ENCODE measurements at regions not wholly inside any gene's neighbourhood (a gene's known extent, or its start where the extent isn't known, plus 50 kb on each side); places are given as distances from the start of the nearest gene placed in this dataset.
"Not testable (repeated sequence)": the region's sequence is repeated elsewhere in the genome, so short reads cannot be mapped to it uniquely, and the experiment has no call there.

- no peak for DNase-seq (ENCODE audit: low spot score)
These were observed 332.6 kb downstream of the AEBP2 start for GRCh38 chr12:19771858-19772257.

GRCh38 chr12:19772776-19773175, 333.5 kb downstream of the AEBP2 start:
- no peak for DNase-seq (ENCODE audit: low spot score)

GRCh38 chr12:19775241-19775640, 335.9 kb downstream of the AEBP2 start:
- peak; percentile 9 for DNase-seq (ENCODE audit: low spot score)

- not testable (repeated sequence) for DNase-seq (ENCODE audit: low spot score)
These were observed 336.7 kb downstream of the AEBP2 start for GRCh38 chr12:19775976-19776375.

GRCh38 chr12:19778172-19778571, 338.9 kb downstream of the AEBP2 start:
- no peak for DNase-seq (ENCODE audit: low spot score)

- DNase-seq (ENCODE audit: low spot score), result no peak
These were observed 339.5 kb downstream of the AEBP2 start for GRCh38 chr12:19778797-19779196.

GRCh38 chr12:19779395-19780056, 340.2 kb downstream of the AEBP2 start:
- DNase-seq (ENCODE audit: low spot score), result no peak

- no peak for DNase-seq (ENCODE audit: low spot score)
These were observed 341.2 kb downstream of the AEBP2 start for GRCh38 chr12:19780460-19780859.

- DNase-seq (ENCODE audit: low spot score), result no peak
These were observed 344.5 kb downstream of the AEBP2 start for GRCh38 chr12:19783547-19784444.

GRCh38 chr12:19792028-19792427, 352.7 kb downstream of the AEBP2 start:
- no peak for DNase-seq (ENCODE audit: low spot score)

- no peak for DNase-seq (ENCODE audit: low spot score)
These were observed 354.8 kb downstream of the AEBP2 start for GRCh38 chr12:19794116-19794515.

- DNase-seq (ENCODE audit: low spot score), result no peak
These were observed 359.9 kb downstream of the AEBP2 start for GRCh38 chr12:19799216-19799615.

GRCh38 chr12:19799895-19800602, 360.8 kb downstream of the AEBP2 start:
- no peak for DNase-seq (ENCODE audit: low spot score)

- DNase-seq (ENCODE audit: low spot score), result no peak
These were observed 361.6 kb downstream of the AEBP2 start for GRCh38 chr12:19800884-19801283.

GRCh38 chr12:19801941-19802340, 362.6 kb downstream of the AEBP2 start:
- no peak for DNase-seq (ENCODE audit: low spot score)

GRCh38 chr12:19802915-19803314, 363.6 kb downstream of the AEBP2 start:
- DNase-seq (ENCODE audit: low spot score), result no peak

- no peak for DNase-seq (ENCODE audit: low spot score)
These were observed 365.4 kb downstream of the AEBP2 start for GRCh38 chr12:19804737-19805136.

- DNase-seq (ENCODE audit: low spot score), result no peak
These were observed 369.1 kb downstream of the AEBP2 start for GRCh38 chr12:19808371-19808770.

- no peak for DNase-seq (ENCODE audit: low spot score)
These were observed 370.9 kb downstream of the AEBP2 start for GRCh38 chr12:19810213-19810612.

GRCh38 chr12:19811922-19812321, 372.6 kb downstream of the AEBP2 start:
- DNase-seq (ENCODE audit: low spot score), result no peak

- DNase-seq (ENCODE audit: low spot score), result no peak
These were observed 379.9 kb downstream of the AEBP2 start for GRCh38 chr12:19819231-19819630.

GRCh38 chr12:19822476-19822875, 383.2 kb downstream of the AEBP2 start:
- no peak for DNase-seq (ENCODE audit: low spot score)

GRCh38 chr12:19823326-19823725, 384.0 kb downstream of the AEBP2 start:
- DNase-seq (ENCODE audit: low spot score), result not testable (repeated sequence)

All from LoVo (cell line).